GM18526 (cell line): ENCODE measurements at regions not wholly inside any gene's neighbourhood (a gene's known extent, or its start where the extent isn't known, plus 50 kb on each side); places are given as distances from the start of the nearest gene placed in this dataset.

Experiments
- POLR2A ChIP-seq: IDR thresholded peaks from 3 replicates; pipeline ENCODE4 v1.6.1; 2011; ENCODE audit not compliant: insufficient read length; ENCODE audit errors: extremely low read depth

- TF ChIP-seq POLR2A, result no peak
Measured at GRCh38 chr16:72427051-72427782, 255.3 kb upstream of the PMFBP1 start.

DNA sequence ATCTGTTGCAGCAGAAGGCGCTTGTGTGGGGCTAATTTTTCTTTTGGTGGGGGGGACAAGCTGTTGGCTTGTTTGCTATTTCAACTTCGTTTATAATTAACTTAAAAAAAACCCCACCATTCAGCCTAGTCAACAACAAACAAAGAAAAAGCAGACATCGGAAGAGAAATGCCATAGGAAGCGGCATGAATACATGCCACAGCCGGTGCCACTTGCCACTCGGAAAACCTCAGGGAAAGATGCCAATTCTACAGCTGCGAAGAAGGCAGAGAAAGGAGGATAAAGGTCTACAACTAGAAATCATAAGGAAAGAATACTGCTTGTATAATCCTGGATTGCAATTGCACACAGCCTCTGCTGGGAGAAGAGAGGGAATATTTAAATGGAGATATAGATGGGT is 254.4 kb upstream of the PMFBP1 start:
- TF ChIP-seq POLR2A, result no peak

DNA sequence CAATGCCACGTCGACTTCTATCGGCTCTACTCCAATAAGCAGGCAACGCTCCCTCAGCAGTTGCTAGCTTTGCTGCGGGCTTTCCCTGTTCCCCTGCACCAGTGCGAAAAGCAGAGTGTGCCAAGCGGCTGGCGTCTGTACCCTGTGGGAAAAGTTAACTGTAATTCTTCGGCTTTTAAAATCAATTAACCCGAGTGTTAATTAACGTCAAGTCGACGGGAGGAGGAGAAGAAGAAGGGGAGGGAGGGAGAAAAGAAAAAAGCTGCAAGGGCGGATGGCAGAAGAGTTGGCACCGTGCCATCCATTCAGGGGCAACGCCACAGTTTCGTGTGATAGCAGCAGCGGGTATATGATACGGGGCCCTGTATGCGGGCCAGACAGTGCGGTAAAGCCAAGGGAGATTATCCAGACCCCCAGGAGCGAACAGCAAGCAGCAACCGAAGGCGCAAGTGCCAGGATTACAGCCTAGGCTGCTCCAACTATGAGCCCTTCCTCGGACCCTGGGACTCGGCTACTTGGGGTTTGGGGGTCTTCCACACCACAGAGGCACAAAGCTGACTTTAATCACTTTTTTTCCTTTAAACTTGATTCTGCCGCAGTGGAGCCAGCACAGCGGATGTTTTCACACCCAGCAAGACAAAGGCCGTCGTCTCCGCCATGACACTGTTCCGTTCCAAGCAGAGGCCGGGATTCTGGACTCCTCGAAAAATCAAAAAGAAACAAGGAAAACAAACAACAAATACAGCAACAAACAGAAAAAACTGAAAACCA is 253.8 kb upstream of the PMFBP1 start:
- no peak for TF ChIP-seq POLR2A

GRCh38 chr16:72424757-72425156 is 252.8 kb upstream of the PMFBP1 start:
- no peak for TF ChIP-seq POLR2A

GRCh38 chr16:72422308-72422897 is 250.4 kb upstream of the PMFBP1 start:
- TF ChIP-seq POLR2A, result no peak

- TF ChIP-seq POLR2A, result no peak
Measured at GRCh38 chr16:72419638-72420037, 247.7 kb upstream of the PMFBP1 start.

DNA sequence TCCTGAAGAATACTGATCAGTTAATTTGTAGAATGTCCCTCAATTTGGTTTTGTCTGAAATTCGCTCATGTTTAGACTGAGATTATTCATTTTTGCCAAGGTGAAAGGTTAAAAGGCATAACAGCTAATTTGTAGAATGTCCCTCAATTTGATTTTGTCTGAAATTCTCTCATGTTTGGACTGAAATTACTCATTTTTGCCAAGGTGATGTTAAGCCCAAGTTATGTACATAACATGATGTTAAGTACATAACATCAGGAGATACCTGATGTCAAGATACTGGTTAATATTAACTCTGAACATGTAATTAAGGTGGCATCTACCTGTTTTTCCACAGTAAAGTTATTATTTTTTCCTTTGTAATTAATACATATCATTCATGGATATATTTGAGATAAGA is 243.4 kb upstream of the PMFBP1 start:
- no peak for TF ChIP-seq POLR2A

GRCh38 chr16:72410492-72410891 is 238.5 kb upstream of the PMFBP1 start:
- no peak for TF ChIP-seq POLR2A

DNA sequence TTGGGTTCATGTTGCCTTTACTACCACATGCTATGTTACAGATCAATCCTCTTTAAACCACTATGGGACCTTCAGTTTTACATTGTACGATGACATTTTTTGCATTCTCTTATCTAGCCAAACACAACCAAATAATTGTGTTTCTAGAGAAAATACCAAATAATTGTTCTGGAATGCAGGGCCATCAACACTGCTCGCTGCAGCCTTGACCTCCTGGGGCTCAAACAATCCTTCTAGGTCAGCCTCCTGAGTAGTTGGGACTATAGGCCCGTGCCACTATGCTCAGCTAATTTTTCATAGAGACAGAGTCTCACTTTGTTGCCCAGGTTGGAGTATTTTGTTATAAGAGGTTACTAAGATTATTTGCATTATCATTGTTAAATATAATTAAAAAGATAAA is 237.5 kb upstream of the PMFBP1 start:
- no peak for TF ChIP-seq POLR2A

DNA sequence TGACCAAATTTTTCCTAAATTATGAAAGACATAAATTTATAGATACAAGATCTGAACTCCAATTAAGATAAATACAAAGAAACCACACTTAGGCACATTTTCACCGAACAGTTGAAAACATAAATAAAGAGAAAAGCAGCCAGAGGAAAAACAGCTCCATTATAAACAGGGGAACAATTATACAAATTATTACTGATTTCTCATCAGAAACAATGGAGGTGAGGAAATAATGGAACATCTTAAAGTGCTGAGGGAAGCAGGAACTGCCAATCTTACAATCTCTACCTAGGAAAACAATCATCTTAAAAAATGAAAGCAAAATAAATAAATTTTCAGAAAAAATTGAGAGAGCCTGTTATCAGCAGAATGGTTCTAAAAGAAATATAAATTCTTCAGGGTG is 234.4 kb upstream of the PMFBP1 start:
- no peak for TF ChIP-seq POLR2A

- TF ChIP-seq POLR2A, result no peak
Measured at GRCh38 chr16:72404299-72404698, 232.3 kb upstream of the PMFBP1 start.

DNA sequence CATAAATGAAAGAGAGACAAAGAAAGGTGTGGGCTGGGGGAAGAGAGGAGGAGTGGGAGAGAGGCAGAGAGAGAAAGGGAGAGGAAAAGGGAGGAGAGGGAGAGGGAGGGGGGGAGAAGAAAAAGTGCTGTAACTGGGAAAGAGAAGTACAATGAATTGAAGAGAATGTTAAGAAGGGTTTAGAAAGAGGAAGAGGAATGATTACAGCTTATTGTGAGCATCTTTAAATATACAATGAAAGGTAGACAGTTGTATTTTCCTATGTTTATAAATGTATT is 229.1 kb upstream of the PMFBP1 start:
- no peak for TF ChIP-seq POLR2A

DNA sequence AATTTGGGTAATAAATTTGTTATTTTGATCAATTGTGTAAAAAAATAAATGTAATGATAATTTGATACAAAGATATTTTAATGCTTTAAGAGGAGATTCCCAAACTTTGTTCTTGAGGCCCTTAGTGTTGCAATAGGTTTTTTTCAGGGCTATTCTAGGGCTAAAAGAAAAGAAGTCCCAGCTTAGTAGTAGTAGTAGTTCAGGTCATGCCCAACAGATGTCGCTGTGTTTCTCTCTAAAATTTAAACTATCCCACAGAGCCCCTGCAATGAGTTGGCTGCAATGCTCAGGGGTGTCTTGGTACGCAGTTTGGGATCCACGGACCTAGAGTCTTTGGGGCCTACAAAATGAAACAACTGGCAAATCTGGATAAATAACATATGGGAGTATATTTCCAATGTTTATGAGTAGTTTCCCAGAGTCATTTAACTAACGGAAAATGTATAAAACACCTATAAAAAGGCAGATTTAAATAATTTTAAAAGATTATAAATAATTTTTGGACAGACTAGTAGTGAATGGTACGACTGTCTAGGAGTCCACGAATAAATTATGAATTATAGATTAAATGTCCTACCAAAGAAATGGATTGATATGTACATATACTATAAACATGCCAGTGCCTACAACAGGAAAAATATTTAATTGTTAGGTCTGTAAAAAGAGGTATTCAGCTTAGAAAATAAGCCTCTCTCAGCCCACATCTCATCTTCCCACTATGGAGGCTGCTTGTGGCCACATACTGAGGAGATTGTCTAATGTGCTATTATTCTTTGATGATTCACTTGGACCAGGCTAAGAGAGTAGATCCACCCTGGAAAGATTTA is 228.5 kb upstream of the PMFBP1 start:
- no peak for TF ChIP-seq POLR2A

GRCh38 chr16:72399811-72400210 is 227.9 kb upstream of the PMFBP1 start:
- no peak for TF ChIP-seq POLR2A

DNA sequence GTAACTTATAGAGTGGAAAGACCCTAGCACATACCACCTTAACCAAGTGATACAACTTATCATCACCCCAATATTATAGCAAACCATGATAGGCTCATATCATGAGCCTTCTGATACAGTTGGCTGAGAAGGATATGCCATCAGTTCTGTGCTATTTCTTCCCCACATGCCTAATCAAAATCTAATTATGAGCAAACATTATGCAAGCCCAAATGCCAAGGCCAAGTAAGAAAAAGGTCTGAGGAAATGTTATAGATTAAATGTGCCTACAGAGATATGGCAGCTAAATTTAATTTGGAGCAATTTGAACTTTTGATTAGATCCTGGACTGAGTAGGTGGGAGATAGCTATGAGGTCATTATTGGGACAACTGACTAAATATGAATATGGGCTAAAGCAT is 225.9 kb upstream of the PMFBP1 start:
- no peak for TF ChIP-seq POLR2A

GRCh38 chr16:72394526-72394925 is 222.6 kb upstream of the PMFBP1 start:
- no peak for TF ChIP-seq POLR2A
